H1 (cell line): ENCODE measurements at regions not wholly inside any gene's neighbourhood (a gene's known extent, or its start where the extent isn't known, plus 50 kb on each side); places are given as distances from the start of the nearest gene placed in this dataset.
A peak's percentile ranks its signal among the peaks of the same experiment; 100 is the strongest.

ENCODE experiments used
- CTCF ChIA-PET: fragments of 300-600 bp; sonication (Branson Sonifier 250); formaldehyde crosslinking; loops from one replicate; lab custom pipeline; 2021; ENCODE audit not compliant: partially characterized antibody; lab: Charles Lee
- POLR2A ChIA-PET: fragments of 300-600 bp; sonication (Branson Sonifier 250); formaldehyde crosslinking; loops from one replicate; lab custom pipeline; 2021; ENCODE audit warnings: inconsistent platforms; ENCODE audit not compliant: partially characterized antibody; lab: Charles Lee
- DNase-seq, 2 experiments: peaks; one replicate each; pipeline versions ENCODE4 v3.0.0 to v3.0.0-alpha.2; 2010 to 2022; ENCODE audit warnings: low spot score in 2 of 2, low read depth in 1 of 2, mixed read lengths in 1 of 2
- FAIRE-seq: peaks from 2 replicates; lab custom pipeline; 2011; peaks lifted over from hg19 to GRCh38; lab: Jason Lieb, UNC
- H2AFZ ChIP-seq: 2 replicates; pipeline ENCODE4 v1.8.1; 2012; ENCODE audit warnings: low read length, inconsistent platforms
- H2AK5ac ChIP-seq: 2 replicates; pipeline ENCODE4 v1.6.1; 2013; ENCODE audit warnings: low read depth, low read length
- H2BK120ac ChIP-seq: replicated peaks from 2 replicates; pipeline ENCODE3; 2013; ENCODE audit warnings: low read depth, low read length, inconsistent platforms
- H2BK12ac ChIP-seq: 2 replicates; pipeline ENCODE4 v1.6.1; 2013; ENCODE audit warnings: low read depth, low read length
- H2BK15ac ChIP-seq: 2 replicates; pipeline ENCODE4 v1.6.1; 2013; ENCODE audit warnings: low read length
- H2BK20ac ChIP-seq: 2 replicates; pipeline ENCODE4 v1.6.1; 2013; ENCODE audit warnings: low read length
- H2BK5ac ChIP-seq: 2 replicates; pipeline ENCODE4 v1.6.1; 2013; ENCODE audit warnings: low read depth, low read length
- H3K14ac ChIP-seq: 2 replicates; pipeline ENCODE4 v1.6.1; 2013; ENCODE audit warnings: inconsistent platforms; ENCODE audit not compliant: insufficient read length
- H3K18ac ChIP-seq: 2 replicates; pipeline ENCODE4 v1.6.1; 2013; ENCODE audit warnings: low read length; ENCODE audit errors: extremely low read depth
- H3K23ac ChIP-seq: 2 replicates; pipeline ENCODE4 v1.6.1; 2013; ENCODE audit warnings: inconsistent platforms; ENCODE audit not compliant: insufficient read length
- H3K23me2 ChIP-seq: 2 replicates; pipeline ENCODE4 v1.6.1; 2013; ENCODE audit warnings: low read depth, low read length
- H3K27ac ChIP-seq: 2 replicates; pipeline ENCODE4 v1.6.1; 2011; ENCODE audit warnings: low read depth, low read length, inconsistent platforms
- H3K27me3 ChIP-seq, 4 experiments: replicated peaks in 1 of 4; 1 replicate in 1 of 4; 2 replicates in 3 of 4; pipeline versions ENCODE4 v1.6.1 to v1.8.1; 2011 to 2013; ENCODE audit warnings: low read length in 3 of 4, mild to moderate bottlenecking in 3 of 4, inconsistent platforms in 2 of 4, mixed read lengths in 2 of 4, moderate library complexity in 1 of 4; ENCODE audit not compliant: control insufficient read depth in 3 of 4, insufficient read depth in 3 of 4; ENCODE audit errors: extremely low read depth in 1 of 4
- H3K36me3 ChIP-seq, 4 experiments: 2 replicates each; pipeline versions ENCODE4 v1.6.1 to v1.8.1; 2011 to 2013; ENCODE audit warnings: mild to moderate bottlenecking in 4 of 4, low read length in 3 of 4, moderate library complexity in 2 of 4, control low read depth in 1 of 4, inconsistent platforms in 1 of 4; ENCODE audit not compliant: insufficient read depth in 4 of 4, control insufficient read depth in 2 of 4
- H3K4ac ChIP-seq: replicated peaks from 2 replicates; pipeline ENCODE3; 2013; ENCODE audit warnings: low read length, low read depth, mixed read lengths, inconsistent platforms; ENCODE audit not compliant: insufficient read length
- H3K4me1 ChIP-seq, 4 experiments: replicated peaks in 1 of 4; 1 replicate in 1 of 4; 2 replicates in 3 of 4; pipeline versions ENCODE4 v1.6.1 to v1.8.1; 2011 to 2013; ENCODE audit warnings: low read length in 3 of 4, inconsistent platforms in 2 of 4, mixed read lengths in 1 of 4; ENCODE audit not compliant: insufficient read depth in 4 of 4, control insufficient read depth in 3 of 4
- H3K4me2 ChIP-seq, 2 experiments: 2 replicates each; pipeline versions ENCODE4 v1.6.1 to v1.8.1; 2011 to 2013; ENCODE audit warnings: low read depth in 2 of 2, low read length in 2 of 2, control low read depth in 1 of 2, inconsistent platforms in 1 of 2, mild to moderate bottlenecking in 1 of 2; ENCODE audit not compliant: insufficient read depth in 1 of 2
- H3K4me3 ChIP-seq, 4 experiments: fragments of 200-600, 300-600 bp in 1 of 4; sonication (generic), shearing (Covaris generic), sonication (Bioruptor Twin) in 1 of 4; 2 replicates each; pipeline versions ENCODE4 v1.5.1 to v1.8.1; 2011 to 2016; ENCODE audit warnings: low read length in 4 of 4, low read depth in 3 of 4, control low read depth in 2 of 4, inconsistent platforms in 2 of 4, mild to moderate bottlenecking in 2 of 4, mixed read lengths in 1 of 4, moderate library complexity in 1 of 4; ENCODE audit not compliant: insufficient read depth in 2 of 4; ENCODE audit errors: extremely low read depth in 1 of 4
- H3K56ac ChIP-seq: replicated peaks from 2 replicates; pipeline ENCODE3; 2013; ENCODE audit warnings: low read depth, mild to moderate bottlenecking, mixed read lengths, low read length, inconsistent platforms; ENCODE audit not compliant: insufficient read length
- H3K79me1 ChIP-seq: 2 replicates; pipeline ENCODE4 v1.6.1; 2013; ENCODE audit warnings: low read depth, low read length, control low read depth
- H3K79me2 ChIP-seq, 2 experiments: 2 replicates each; pipeline versions ENCODE4 v1.6.1 to v1.8.1; 2012 to 2013; ENCODE audit warnings: low read length in 2 of 2, mild to moderate bottlenecking in 2 of 2, inconsistent platforms in 1 of 2; ENCODE audit not compliant: insufficient read depth in 2 of 2, control insufficient read depth in 1 of 2
- H3K9ac ChIP-seq, 4 experiments: replicated peaks in 1 of 4; 1 replicate in 1 of 4; 2 replicates in 3 of 4; pipeline versions ENCODE4 v1.6.1 to v1.8.1; 2011 to 2013; ENCODE audit warnings: low read depth in 3 of 4, low read length in 3 of 4, control low read depth in 2 of 4, mild to moderate bottlenecking in 2 of 4, moderate library complexity in 2 of 4, inconsistent platforms in 1 of 4; ENCODE audit errors: extremely low read depth in 1 of 4
- H3K9me3 ChIP-seq, 2 experiments: 2 replicates each; pipeline versions ENCODE4 v1.6.1 to v1.8.1; 2012 to 2013; ENCODE audit warnings: mild to moderate bottlenecking in 2 of 2, moderate library complexity in 2 of 2, control low read depth in 1 of 2, inconsistent platforms in 1 of 2, low read depth in 1 of 2, low read length in 1 of 2, mixed read lengths in 1 of 2; ENCODE audit not compliant: insufficient read depth in 2 of 2
- H4K20me1 ChIP-seq, 2 experiments: replicated peaks in 1 of 2; 2 replicates each; pipeline versions ENCODE3 to v1.8.1; 2011 to 2013; ENCODE audit warnings: inconsistent platforms in 2 of 2, low read length in 2 of 2, mild to moderate bottlenecking in 1 of 2; ENCODE audit not compliant: insufficient read depth in 2 of 2, control insufficient read depth in 1 of 2
- H4K5ac ChIP-seq: 2 replicates; pipeline ENCODE4 v1.6.1; 2013; ENCODE audit warnings: low read length, low read depth, mixed read lengths, inconsistent platforms; ENCODE audit not compliant: insufficient read length
- H4K8ac ChIP-seq: 2 replicates; pipeline ENCODE4 v1.8.0; 2013; ENCODE audit warnings: mild to moderate bottlenecking, moderate library complexity, low read length, inconsistent platforms; ENCODE audit not compliant: insufficient read depth; ENCODE audit errors: extremely low read depth
- H4K91ac ChIP-seq: replicated peaks from 2 replicates; pipeline ENCODE3; 2013; ENCODE audit warnings: low read length, mixed read lengths, inconsistent platforms; ENCODE audit not compliant: insufficient read length
- BACH1 ChIP-seq: IDR thresholded peaks from 2 replicates; pipeline ENCODE4 v1.6.1; 2012; ENCODE audit warnings: low read length, improper control_type of control experiment
- KDM4A ChIP-seq: IDR thresholded peaks from one replicate; pipeline ENCODE4 v1.7.1; 2012; ENCODE audit warnings: low read depth, mild to moderate bottlenecking, moderate library complexity, low read length, inconsistent platforms; ENCODE audit not compliant: severe bottlenecking
- KDM5A ChIP-seq: fragments of 200-600 bp; IDR thresholded peaks from 2 replicates; pipeline ENCODE4 v1.7.1; 2012; ENCODE audit warnings: mild to moderate bottlenecking, low read length, inconsistent platforms, mixed read lengths
- MAFK ChIP-seq: IDR thresholded peaks from 2 replicates; pipeline ENCODE4 v1.6.1; 2012; ENCODE audit warnings: low read depth, mild to moderate bottlenecking, improper control_type of control experiment, low read length
- RBBP5 ChIP-seq: IDR thresholded peaks from 2 replicates; pipeline ENCODE4 v1.7.1; 2012; ENCODE audit warnings: low read depth, mild to moderate bottlenecking, inconsistent platforms, low read length, moderate library complexity, borderline replicate concordance
- RNF2 ChIP-seq: fragments of 200-900, 300-1000 bp; sonication (generic); IDR thresholded peaks from 2 replicates; pipeline ENCODE4 v1.7.1; 2016; ENCODE audit warnings: borderline replicate concordance, low read depth, mild to moderate bottlenecking, antibody characterized with exemption, low read length; ENCODE audit not compliant: poor library complexity, severe bottlenecking; ENCODE audit errors: missing control alignments
- SIN3A ChIP-seq, 2 experiments: IDR thresholded peaks in 1 of 2; conservative IDR thresholded peaks in 1 of 2; 2 replicates each; pipeline ENCODE4 v1.6.1; 2011 to 2012; ENCODE audit warnings: low read length in 2 of 2, improper control_type of control experiment in 1 of 2, low read depth in 1 of 2, mild to moderate bottlenecking in 1 of 2
- SIRT6 ChIP-seq: IDR thresholded peaks from one replicate; pipeline ENCODE4 v1.7.1; 2012; ENCODE audit warnings: low read length, inconsistent platforms
- SUZ12 ChIP-seq: fragments of 200-600 bp; sonication (generic); IDR thresholded peaks from 2 replicates; pipeline ENCODE4 v1.6.1; 2012; ENCODE audit warnings: mild to moderate bottlenecking, inconsistent platforms, low read length, moderate library complexity, mixed read lengths
- TBP ChIP-seq: IDR thresholded peaks from 2 replicates; pipeline ENCODE4 v1.6.1; 2011; ENCODE audit warnings: low read depth, low read length, improper control_type of control experiment
- TEAD4 ChIP-seq: IDR thresholded peaks from 2 replicates; pipeline ENCODE4 v1.6.1; 2012; ENCODE audit warnings: low read depth, low read length, inconsistent platforms, mixed read lengths
- WGBS, 2 experiments: shearing (Covaris generic) in 1 of 2; methylation state at CpG; one replicate each; pipeline versions ENCODE4 v1.1.6 to v1.1.7; 2013 to 2015; ENCODE audit warnings: low lambda C conversion rate in 2 of 2, mixed read lengths in 2 of 2, inconsistent platforms in 1 of 2, low coverage in 1 of 2, missing lambda C conversion rate in 1 of 2; ENCODE audit not compliant: insufficient replicate concordance in 2 of 2, insufficient coverage in 1 of 2, insufficient read length in 1 of 2; ENCODE audit errors: extremely low coverage in 1 of 2, missing lambda C conversion rate in 1 of 2; 5-methylcytosine and 5-hydroxymethylcytosine counted together

DNA sequence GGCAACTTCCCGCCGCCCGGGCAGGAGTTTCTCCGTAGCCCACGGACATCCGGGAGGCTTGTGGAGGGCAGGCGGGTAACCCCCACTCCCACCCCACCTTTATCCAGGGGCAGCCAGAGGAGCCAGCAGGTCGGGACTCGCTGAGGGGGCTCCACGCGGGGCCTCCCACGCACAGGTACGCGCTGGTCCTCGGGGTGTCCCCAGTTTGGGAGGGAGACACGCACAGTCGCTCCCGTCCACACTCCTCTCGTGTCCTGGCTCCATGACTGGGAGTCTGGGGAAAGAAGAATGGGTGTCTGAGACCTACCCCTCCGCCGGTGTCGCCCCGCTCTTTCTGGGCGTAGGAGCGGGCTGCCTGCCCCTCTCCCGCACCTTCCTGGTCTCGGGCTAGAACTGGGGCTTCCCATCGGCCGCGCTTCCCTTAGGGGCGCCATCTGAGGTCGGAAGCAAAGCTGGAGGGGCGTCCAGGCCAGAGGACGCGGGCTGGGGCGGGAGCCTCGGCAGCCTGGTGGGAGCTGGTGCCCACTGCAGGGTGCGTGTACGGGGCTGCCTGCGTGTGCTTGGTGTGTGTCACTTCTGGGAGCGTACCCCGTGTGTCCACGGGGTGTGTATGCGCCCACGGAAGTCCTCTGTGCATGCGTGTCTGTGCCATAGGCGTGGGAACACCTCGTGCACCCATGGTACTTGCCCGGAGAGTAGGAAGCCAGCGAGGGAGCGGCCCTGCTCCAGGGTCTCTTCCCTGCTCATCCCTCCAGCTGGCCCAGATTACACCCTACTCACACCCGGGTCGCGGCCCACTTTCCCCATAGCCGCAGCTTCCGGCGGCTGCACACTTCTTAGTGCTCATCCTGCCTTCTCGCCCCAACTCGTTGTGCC is 73.0 kb upstream of the LEP start:
- CTCF ChIA-PET = interaction anchor here (0.6 to 10.6 kb wide), 8 partner anchors 11 to 559 kb away, joined by 3 to 131 read pairs (median 4); no protein-coding TSS in a partner anchor
- peaks cover 6 to 31% (median 20%) of the 10 kb centered on the region in 4 experiments for H3K4me1 ChIP-seq
- H2AK5ac ChIP-seq = no peak overlapping the region
- no peak overlapping the region for H3K9ac ChIP-seq
- POLR2A ChIA-PET = interaction anchor here (1.2 to 2.3 kb wide), 2 partner anchors 24 to 61 kb away, joined by 3 to 11 read pairs; no protein-coding TSS in a partner anchor
- H3K14ac ChIP-seq = no peak overlapping the region
- H2BK12ac ChIP-seq = 0 out of 2 replicates have a peak overlapping the region, but pooled peaks have one; percentile 27
- H3K4me3 ChIP-seq = peak overlapping the region; percentile 25 to 87 (median 38)
- H2BK15ac ChIP-seq = no peak overlapping the region
- H3K27me3 ChIP-seq = peaks cover 37 to 81% (median 66%) of the 10 kb centered on the region in 4 experiments
- H2BK20ac ChIP-seq = no peak overlapping the region
- 8% methylated on average over 35 of the region's 59 CpGs; no CpG with 5 or more reads in 1 of the 2 experiments for whole genome bisulfite sequencing, 2 experiments
- H3K27ac ChIP-seq = no peak overlapping the region
- H3K4ac ChIP-seq = no peak overlapping the region
- H3K23ac ChIP-seq = no peak overlapping the region
- no peak overlapping the region; the same call in 1 of the 2 replicates for H3K18ac ChIP-seq
- no peak overlapping the region for H2BK120ac ChIP-seq
- H3K79me1 ChIP-seq = no peaks in the 10 kb centered on the region
- H4K91ac ChIP-seq = no peak overlapping the region
- no peak overlapping the region for H4K8ac ChIP-seq
- DNase-seq (peak in 1 of 2 experiments; percentile 70), FAIRE-seq (no peak)
- H3K36me3 ChIP-seq = no peaks in the 10 kb centered on the region
- peaks cover 18% of the 10 kb centered on the region for H3K23me2 ChIP-seq
- H3K4me2 ChIP-seq = peak overlapping the region; percentile 82 to 100
- H2AFZ ChIP-seq = no peak overlapping the region
- no peak overlapping the region for H2BK5ac ChIP-seq
- no peaks in the 10 kb centered on the region for H3K9me3 ChIP-seq
- no peak overlapping the region for H3K56ac ChIP-seq
- H4K5ac ChIP-seq = no peak overlapping the region
- peaks cover 5 to 14% of the 10 kb centered on the region in 2 experiments for H4K20me1 ChIP-seq
- H3K79me2 ChIP-seq = no peaks in the 10 kb centered on the region
- 0 out of 2 replicates have a peak, but pooled peaks have one; percentile 56 for TF ChIP-seq RBBP5
- TF ChIP-seq SIRT6 = no peak
- TF ChIP-seq BACH1 = peak; percentile 18
- TF ChIP-seq KDM4A = peak; percentile 14
- no peak for TF ChIP-seq KDM5A
- peak; percentile 61; the same call in 1 of the 2 replicates for TF ChIP-seq SUZ12
- no peak for TF ChIP-seq MAFK
- 0 out of 4 replicates have a peak, but pooled peaks of 1 of the 2 experiments have one; percentile 30 for TF ChIP-seq SIN3A (conservative IDR thresholded peaks at IDR 0.05 in 1 of 2, IDR thresholded peaks at IDR 0.05 in 1 of 2; ENCODE audit: low read depth in 1 of 2, low read length in 2 of 2)
- peak; percentile 73 for TF ChIP-seq TBP
- peak; percentile 34 for TF ChIP-seq RNF2
- TF ChIP-seq TEAD4 = no peak
